ENCODE measurements at regions not wholly inside any gene's neighbourhood (a gene's known extent, or its start where the extent isn't known, plus 50 kb on each side); places are given as distances from the start of the nearest gene placed in this dataset.

DNA sequence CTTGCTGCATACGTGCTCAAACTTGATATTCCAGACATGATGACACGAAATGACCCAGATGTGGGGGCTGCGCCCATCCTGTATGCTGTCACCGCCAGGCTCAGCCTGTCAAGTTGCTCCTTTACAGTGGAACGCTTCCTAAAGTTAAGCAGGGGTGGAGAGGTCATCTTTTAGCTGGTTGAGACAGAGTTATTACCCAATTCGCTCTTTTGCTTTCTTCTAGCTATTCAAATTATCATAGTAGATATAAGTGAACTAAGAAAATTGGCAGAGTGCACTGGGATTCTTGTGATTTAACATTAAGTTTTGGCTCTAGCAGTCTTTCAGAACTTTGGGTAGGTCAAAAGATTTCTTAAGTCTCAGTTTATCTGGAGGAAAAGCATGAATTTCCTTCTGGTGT, 69.8 kb upstream of the BASP1 start:
- ATAC-seq = no peak
- no peak for TF ChIP-seq ZNF565 (CRISPR knock-in tag; conservative IDR thresholded peaks at IDR 0.05; ENCODE audit: low read depth)
- TF ChIP-seq ISL1 (CRISPR knock-in tag; IDR thresholded peaks at IDR 0.05) = no peak
- no peak for TF ChIP-seq TCF4 (CRISPR knock-in tag; IDR thresholded peaks at IDR 0.05; ENCODE audit: borderline replicate concordance)
- TF ChIP-seq, protein P1, sequence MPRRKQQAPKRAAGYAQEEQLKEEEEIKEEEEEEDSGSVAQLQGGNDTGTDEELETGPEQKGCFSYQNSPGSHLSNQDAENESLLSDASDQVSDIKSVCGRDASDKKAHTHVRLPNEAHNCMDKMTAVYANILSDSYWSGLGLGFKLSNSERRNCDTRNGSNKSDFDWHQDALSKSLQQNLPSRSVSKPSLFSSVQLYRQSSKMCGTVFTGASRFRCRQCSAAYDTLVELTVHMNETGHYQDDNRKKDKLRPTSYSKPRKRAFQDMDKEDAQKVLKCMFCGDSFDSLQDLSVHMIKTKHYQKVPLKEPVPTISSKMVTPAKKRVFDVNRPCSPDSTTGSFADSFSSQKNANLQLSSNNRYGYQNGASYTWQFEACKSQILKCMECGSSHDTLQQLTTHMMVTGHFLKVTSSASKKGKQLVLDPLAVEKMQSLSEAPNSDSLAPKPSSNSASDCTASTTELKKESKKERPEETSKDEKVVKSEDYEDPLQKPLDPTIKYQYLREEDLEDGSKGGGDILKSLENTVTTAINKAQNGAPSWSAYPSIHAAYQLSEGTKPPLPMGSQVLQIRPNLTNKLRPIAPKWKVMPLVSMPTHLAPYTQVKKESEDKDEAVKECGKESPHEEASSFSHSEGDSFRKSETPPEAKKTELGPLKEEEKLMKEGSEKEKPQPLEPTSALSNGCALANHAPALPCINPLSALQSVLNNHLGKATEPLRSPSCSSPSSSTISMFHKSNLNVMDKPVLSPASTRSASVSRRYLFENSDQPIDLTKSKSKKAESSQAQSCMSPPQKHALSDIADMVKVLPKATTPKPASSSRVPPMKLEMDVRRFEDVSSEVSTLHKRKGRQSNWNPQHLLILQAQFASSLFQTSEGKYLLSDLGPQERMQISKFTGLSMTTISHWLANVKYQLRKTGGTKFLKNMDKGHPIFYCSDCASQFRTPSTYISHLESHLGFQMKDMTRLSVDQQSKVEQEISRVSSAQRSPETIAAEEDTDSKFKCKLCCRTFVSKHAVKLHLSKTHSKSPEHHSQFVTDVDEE (CRISPR knock-in tag; IDR thresholded peaks at IDR 0.05) = no peak
- TF ChIP-seq, protein P2, sequence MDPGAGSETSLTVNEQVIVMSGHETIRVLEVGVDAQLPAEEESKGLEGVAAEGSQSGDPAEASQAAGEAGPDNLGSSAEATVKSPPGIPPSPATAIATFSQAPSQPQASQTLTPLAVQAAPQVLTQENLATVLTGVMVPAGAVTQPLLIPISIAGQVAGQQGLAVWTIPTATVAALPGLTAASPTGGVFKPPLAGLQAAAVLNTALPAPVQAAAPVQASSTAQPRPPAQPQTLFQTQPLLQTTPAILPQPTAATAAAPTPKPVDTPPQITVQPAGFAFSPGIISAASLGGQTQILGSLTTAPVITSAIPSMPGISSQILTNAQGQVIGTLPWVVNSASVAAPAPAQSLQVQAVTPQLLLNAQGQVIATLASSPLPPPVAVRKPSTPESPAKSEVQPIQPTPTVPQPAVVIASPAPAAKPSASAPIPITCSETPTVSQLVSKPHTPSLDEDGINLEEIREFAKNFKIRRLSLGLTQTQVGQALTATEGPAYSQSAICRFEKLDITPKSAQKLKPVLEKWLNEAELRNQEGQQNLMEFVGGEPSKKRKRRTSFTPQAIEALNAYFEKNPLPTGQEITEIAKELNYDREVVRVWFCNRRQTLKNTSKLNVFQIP (CRISPR knock-in tag; IDR thresholded peaks at IDR 0.05; ENCODE audit: borderline replicate concordance, low read depth) = no peak
- TF ChIP-seq, protein P3, sequence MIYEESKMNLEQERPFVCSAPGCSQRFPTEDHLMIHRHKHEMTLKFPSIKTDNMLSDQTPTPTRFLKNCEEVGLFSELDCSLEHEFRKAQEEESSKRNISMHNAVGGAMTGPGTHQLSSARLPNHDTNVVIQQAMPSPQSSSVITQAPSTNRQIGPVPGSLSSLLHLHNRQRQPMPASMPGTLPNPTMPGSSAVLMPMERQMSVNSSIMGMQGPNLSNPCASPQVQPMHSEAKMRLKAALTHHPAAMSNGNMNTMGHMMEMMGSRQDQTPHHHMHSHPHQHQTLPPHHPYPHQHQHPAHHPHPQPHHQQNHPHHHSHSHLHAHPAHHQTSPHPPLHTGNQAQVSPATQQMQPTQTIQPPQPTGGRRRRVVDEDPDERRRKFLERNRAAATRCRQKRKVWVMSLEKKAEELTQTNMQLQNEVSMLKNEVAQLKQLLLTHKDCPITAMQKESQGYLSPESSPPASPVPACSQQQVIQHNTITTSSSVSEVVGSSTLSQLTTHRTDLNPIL (CRISPR knock-in tag; IDR thresholded peaks at IDR 0.05; ENCODE audit: low read depth) = no peak
- no peak for TF ChIP-seq ZFP3 (CRISPR knock-in tag; IDR thresholded peaks at IDR 0.05)
- no peak for TF ChIP-seq ZNF8 (CRISPR knock-in tag; IDR thresholded peaks at IDR 0.05)

DNA sequence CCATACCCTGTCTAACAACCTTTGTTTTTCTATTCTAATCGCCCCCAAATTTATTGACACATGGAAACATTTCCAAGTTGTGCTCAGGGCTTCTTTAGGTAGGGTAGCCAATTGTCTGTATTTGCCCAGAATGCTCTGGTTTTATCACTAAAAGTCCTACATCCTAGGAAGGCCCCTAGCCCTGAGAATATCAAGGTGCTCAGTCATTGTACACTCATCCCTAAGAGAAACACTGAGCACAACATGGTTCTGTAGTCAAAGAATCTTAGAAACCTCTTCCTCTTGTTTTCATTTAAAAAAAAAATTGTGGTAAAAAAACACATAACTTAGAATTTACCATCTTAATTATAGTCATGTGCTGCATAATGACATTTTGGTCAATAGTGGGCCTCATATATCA, 69.0 kb upstream of the BASP1 start:
- no peak for ATAC-seq
- TF ChIP-seq GLIS3 (CRISPR knock-in tag; IDR thresholded peaks at IDR 0.05) = no peak
- TF ChIP-seq, protein P3 (CRISPR knock-in tag; IDR thresholded peaks at IDR 0.05; ENCODE audit: low read depth) = no peak
- TF ChIP-seq, protein P1 (CRISPR knock-in tag; IDR thresholded peaks at IDR 0.05) = no peak
- no peak for TF ChIP-seq TCF4 (CRISPR knock-in tag; IDR thresholded peaks at IDR 0.05; ENCODE audit: borderline replicate concordance)
- TF ChIP-seq, protein P4, sequence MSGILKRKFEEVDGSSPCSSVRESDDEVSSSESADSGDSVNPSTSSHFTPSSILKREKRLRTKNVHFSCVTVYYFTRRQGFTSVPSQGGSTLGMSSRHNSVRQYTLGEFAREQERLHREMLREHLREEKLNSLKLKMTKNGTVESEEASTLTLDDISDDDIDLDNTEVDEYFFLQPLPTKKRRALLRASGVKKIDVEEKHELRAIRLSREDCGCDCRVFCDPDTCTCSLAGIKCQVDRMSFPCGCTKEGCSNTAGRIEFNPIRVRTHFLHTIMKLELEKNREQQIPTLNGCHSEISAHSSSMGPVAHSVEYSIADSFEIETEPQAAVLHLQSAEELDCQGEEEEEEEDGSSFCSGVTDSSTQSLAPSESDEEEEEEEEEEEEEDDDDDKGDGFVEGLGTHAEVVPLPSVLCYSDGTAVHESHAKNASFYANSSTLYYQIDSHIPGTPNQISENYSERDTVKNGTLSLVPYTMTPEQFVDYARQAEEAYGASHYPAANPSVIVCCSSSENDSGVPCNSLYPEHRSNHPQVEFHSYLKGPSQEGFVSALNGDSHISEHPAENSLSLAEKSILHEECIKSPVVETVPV (CRISPR knock-in tag; IDR thresholded peaks at IDR 0.05) = no peak
- TF ChIP-seq, protein P5, sequence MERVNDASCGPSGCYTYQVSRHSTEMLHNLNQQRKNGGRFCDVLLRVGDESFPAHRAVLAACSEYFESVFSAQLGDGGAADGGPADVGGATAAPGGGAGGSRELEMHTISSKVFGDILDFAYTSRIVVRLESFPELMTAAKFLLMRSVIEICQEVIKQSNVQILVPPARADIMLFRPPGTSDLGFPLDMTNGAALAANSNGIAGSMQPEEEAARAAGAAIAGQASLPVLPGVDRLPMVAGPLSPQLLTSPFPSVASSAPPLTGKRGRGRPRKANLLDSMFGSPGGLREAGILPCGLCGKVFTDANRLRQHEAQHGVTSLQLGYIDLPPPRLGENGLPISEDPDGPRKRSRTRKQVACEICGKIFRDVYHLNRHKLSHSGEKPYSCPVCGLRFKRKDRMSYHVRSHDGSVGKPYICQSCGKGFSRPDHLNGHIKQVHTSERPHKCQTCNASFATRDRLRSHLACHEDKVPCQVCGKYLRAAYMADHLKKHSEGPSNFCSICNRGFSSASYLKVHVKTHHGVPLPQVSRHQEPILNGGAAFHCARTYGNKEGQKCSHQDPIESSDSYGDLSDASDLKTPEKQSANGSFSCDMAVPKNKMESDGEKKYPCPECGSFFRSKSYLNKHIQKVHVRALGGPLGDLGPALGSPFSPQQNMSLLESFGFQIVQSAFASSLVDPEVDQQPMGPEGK (CRISPR knock-in tag; IDR thresholded peaks at IDR 0.05; ENCODE audit: borderline replicate concordance) = no peak
- no peak for TF ChIP-seq PPARA (CRISPR knock-in tag; IDR thresholded peaks at IDR 0.05; ENCODE audit: borderline replicate concordance)
- TF ChIP-seq ARNTL (CRISPR knock-in tag; IDR thresholded peaks at IDR 0.05; ENCODE audit: borderline replicate concordance, low read depth) = no peak
- no peak for TF ChIP-seq ZC3H10 (CRISPR knock-in tag; IDR thresholded peaks at IDR 0.05)
- no peak for TF ChIP-seq ZNF70 (CRISPR knock-in tag; IDR thresholded peaks at IDR 0.05)
- no peak for TF ChIP-seq ZFP3 (CRISPR knock-in tag; IDR thresholded peaks at IDR 0.05)
- no peak for TF ChIP-seq RARB (CRISPR knock-in tag; IDR thresholded peaks at IDR 0.05)
- TF ChIP-seq ZFP30 (CRISPR knock-in tag; IDR thresholded peaks at IDR 0.05) = no peak
- TF ChIP-seq ZNF8 (CRISPR knock-in tag; IDR thresholded peaks at IDR 0.05) = no peak
- TF ChIP-seq OSR1 (CRISPR knock-in tag; IDR thresholded peaks at IDR 0.05) = no peak
